Choroid plexus epithelial cell (primary cell): ENCODE measurements at regions not wholly inside any gene's neighbourhood (a gene's known extent, or its start where the extent isn't known, plus 50 kb on each side); places are given as distances from the start of the nearest gene placed in this dataset.

Source experiments
- DNase-seq: peaks from one replicate; pipeline ENCODE4 v3.0.0-alpha.2; 2010; ENCODE audit warnings: low read depth
- H3K4me3 ChIP-seq: 2 replicates; pipeline ENCODE4 v1.5.1; 2011; ENCODE audit warnings: low read depth, mild to moderate bottlenecking, control low read depth, low read length, moderate library complexity
- CTCF ChIP-seq: conservative IDR thresholded peaks from 2 replicates; pipeline ENCODE4 v1.5.1; 2011; ENCODE audit warnings: low read depth, mild to moderate bottlenecking, control low read depth, inconsistent platforms, low read length, moderate library complexity

- no peak for DNase-seq
- H3K4me3 ChIP-seq = no peak overlapping the region
- TF ChIP-seq CTCF = no peak
Observed at GRCh38 chr21:37967036-37967435, 50.8 kb upstream of the KCNJ6 start.

GRCh38 chr21:37968744-37969143 is 52.5 kb upstream of the KCNJ6 start:
- TF ChIP-seq CTCF = no peak
- DNase-seq = no peak
- H3K4me3 ChIP-seq = no peak overlapping the region

GRCh38 chr21:37970548-37970947 is 54.3 kb upstream of the KCNJ6 start:
- no peak for TF ChIP-seq CTCF
- DNase-seq = no peak
- no peak overlapping the region for H3K4me3 ChIP-seq

GRCh38 chr21:37971390-37971950 is 55.2 kb upstream of the KCNJ6 start:
- no peak for DNase-seq
- no peak overlapping the region for H3K4me3 ChIP-seq
- TF ChIP-seq CTCF = no peak

- no peak overlapping the region for H3K4me3 ChIP-seq
- DNase-seq = peak; percentile 14
- TF ChIP-seq CTCF = no peak
Observed at GRCh38 chr21:37974081-37974480, 57.8 kb upstream of the KCNJ6 start.

GRCh38 chr21:37982496-37983318 is 66.5 kb upstream of the KCNJ6 start:
- no peak overlapping the region for H3K4me3 ChIP-seq
- no peak for TF ChIP-seq CTCF
- DNase-seq = no peak
